CD4-positive, alpha-beta T cell treated with Interleukin-17A for 1 hour (primary cell): ENCODE measurements at regions not wholly inside any gene's neighbourhood (a gene's known extent, or its start where the extent isn't known, plus 50 kb on each side); places are given as distances from the start of the nearest gene placed in this dataset.
A peak's percentile ranks its signal among the peaks of the same experiment; 100 is the strongest.

ENCODE experiments used
- DNase-seq: peaks from one replicate; pipeline ENCODE4 v3.0.0-alpha.2; 2020

DNA sequence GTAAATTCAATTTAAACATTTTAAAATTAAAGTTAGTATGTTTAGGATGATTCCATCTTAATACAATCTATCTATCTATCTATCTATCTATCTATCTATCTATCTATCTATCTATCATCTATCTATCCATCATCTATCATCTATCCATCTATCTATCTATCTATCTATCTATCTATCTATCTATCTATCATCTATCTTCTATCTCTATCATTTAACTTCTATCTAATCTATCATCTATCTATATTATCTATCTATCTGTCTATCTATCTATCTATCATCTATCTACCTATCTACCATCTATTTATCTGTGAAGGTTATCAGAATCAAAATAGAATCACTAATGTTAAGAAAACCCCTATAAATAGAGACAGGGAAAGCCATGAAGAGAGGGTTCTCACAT, 78.3 kb downstream of the RAMP3 start:
- no peak for DNase-seq

DNA sequence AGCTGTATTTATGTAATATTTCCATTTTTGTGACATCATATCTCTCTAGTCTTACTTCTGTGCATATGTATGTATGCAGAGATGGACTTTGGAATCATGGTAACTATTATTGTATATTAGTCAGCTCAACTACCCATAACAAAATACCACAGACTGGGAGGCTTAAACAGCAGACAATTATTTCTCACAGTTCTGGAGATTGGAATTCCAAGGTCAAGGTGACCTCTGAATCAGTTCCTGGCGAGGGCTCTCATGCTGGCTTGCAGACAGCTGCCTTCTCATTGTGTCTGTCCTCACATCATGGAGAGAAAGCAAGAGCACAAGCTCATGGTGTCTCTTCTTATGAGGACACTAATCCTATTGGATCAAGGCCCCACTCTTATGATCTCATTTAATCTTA, 79.1 kb downstream of the RAMP3 start:
- DNase-seq: no peak

DNA sequence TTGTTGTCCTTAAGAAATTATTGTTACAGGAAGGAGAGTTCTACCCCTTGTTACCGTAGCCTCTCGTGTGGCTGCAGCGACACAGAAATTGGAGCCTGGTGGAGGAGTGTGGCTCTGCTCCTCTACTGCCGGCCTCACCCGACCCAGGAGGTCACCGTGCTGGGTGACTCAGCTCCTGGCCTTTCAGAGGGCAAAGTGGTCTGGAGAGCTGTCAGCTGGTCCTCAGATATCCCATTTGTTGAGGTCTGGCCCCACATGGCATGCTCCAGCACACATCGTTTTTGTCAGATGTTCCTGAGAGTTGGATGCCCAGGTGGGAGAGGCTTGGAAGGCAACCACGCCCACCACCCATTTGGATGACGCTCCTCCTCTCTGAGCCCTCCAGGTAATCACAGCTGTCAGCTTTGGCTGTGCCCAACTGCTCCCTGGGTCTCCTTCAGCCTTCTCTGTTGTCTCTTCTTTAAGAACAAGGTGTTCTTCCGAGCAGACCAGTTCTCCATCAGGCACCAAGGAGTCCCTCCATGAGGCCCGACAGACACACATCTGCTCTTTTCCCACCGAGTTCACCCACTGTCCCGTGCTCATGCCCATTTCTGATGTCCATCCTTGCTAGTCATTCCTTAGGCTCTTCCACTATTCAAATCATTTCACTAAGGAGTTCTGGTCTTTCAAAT, 80.3 kb downstream of the RAMP3 start:
- no peak for DNase-seq

DNA sequence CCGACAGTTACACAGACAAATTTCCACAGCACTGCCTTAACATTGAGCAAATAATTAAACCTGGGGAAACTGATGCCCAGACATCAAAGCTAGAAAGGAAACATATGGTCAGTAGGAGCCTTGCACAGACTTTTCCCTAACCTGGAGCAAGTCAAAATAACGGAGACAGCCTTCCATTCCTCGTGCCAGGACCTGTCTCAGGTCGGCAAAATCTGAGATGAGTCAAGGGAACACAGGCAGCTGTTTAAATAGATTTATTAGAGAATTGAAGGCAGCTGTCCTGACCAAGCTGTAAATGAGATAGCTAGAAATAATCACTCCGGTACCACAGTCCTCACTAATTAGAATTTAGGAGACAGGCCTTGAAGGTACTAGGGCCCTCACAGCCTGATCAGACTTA, 81.2 kb downstream of the RAMP3 start:
- no peak for DNase-seq

DNA sequence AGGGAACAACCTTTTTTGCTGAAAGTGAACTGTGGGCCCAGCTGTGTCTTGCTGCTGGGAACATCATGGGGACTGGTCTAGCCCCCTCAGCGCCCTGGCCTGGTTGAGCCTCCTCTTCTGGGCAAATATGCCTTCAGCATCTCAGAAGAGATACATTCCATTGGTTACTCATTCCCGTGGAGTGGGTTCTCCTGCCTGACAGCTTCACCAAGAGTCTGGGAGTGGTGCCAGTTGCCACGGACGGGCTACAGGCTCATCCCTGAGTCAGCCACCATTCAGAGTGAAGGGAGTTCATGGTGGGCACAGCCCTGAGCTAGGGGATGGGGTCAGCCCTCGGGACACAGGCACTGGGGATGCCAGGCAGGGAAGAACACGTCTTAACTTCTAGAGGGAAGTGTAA, 81.9 kb downstream of the RAMP3 start:
- no peak for DNase-seq

DNA sequence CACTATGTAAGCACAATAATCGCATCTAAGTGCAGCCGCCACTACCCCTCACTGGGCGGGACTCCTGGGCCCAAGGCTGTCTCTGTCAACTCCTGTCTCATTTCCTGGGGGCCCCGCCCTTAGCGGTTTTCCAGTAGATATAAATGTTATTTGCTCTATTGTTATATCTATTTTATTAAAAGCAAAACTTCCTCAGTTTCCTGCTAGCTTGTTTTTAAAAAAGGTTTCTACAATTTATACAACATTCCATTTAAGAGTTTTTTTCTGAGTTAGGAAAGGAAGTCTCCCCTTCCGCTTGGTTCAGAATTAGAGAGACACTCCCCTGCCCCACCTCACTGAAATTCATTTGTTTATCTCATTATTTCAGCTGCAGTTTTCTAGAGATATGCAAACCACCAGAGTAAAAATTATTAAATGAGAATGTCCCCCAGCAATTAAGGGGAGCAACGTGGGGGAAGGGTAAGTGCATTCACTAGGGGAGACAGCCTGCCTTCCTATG, 82.7 kb downstream of the RAMP3 start:
- DNase-seq: no peak

DNA sequence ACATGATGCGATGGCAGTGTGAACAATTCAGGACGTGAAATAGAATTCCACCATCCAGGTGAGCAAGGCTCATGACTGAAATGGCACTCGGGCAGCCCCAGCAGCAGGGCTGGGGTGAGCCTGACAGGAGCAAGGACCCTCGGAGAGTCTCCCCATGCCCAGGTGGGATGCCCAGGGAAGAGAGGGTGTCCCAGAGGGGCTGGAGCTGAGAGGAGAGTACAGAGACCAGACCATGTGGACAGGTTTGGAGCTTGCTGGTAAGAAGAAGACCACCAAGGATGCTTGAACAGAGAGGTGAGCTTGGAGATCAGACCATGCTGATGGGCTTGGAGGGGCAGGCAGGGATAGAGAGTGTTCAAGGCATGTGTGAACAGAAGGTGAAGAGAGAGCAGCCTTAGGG, 83.3 kb downstream of the RAMP3 start:
- DNase-seq: no peak

DNA sequence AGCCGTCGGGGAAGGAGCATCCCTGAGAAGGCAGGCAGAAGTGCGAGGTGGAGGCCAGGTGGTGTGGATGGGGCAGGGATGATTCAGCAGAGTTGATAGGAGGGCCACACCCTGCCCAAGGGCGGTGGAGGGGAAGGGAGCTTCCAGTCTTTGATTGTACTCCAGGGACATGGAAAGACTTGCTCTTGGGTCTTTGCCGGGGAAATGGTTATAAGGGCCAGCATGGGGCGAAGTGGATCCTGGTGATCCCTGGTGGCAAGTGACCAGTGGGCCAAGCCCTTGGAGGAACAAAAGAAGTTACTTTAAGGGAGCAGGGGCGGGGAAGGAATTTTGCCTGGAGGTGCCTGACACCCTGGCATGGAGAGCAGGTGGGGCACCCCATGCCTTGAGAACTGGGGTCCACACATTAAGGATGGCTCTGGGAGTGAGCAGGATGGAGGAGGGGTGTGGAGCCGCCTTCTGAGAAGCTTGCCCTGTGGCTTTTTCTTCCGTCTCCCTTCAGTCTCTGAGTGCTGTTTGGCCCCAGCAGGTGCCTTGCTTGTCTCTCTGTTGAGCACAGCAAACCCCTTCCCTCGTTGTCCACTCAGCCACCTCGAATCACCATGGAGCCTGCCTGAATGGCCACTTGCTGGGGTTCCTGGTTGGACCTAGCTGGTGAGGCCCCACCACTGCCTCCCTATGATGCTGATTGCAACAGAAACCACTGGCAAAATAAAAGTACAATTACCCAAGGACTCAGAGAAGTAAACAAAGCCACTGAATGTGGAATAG, 83.9 kb downstream of the RAMP3 start:
- no peak for DNase-seq

DNA sequence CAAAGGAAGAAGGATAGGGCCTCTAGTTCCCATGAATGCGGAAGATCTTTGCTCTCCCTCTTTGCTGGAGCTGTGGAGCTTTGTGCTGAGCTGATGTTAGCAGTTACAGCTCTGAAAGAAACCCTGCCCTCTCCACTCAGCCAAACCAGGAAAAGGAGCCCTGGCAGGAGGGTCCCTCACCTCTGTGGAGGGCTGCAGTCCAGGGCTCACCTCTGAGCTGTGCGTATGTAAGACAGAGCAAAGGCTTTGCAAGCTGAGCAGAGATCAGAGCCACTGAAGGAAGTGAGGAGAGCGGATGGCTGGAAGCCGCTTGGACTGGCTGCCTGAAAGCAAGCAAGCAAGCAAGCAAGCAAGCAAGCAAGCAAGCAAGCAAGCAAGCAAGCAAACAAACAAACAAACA, 84.7 kb downstream of the RAMP3 start:
- no peak for DNase-seq

DNA sequence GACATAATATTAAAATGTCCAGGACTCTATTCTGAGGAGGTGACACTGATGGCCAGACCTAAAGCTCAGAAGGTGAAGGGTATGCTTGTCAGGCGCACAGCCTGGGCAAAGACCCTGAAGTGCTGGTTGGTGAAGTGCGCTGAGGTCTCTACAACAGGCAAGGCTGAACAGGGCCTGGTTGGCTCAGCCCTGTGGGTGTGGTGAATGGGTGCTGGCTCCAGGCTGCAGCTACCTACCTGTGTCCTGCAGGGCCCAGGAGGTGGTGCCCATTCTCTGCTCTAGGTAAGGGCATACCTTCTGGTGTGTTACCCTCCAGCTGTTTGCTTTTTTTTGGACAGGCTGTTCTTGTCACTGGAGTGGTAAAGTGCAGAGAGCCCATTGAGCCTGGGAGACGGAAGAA, 85.1 kb downstream of the RAMP3 start:
- DNase-seq: no peak

DNA sequence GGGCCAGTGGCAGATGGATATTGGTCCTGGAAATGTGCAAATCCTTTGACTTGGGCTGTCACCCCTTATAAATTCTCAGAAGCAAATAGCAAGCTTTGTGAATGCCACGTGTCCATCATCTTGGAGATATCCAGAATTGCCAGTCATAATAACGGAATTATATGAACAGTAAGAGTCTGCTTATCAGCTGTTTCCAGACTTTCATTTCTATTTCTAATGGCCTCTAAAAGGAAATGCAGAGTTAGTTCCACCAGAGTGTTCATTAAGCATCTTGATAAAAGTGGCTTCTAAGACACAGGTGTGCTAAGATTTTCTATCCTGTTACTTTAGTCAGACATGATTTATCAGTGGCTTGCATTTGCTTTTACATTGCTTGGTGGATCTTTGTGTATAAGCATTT, 87.4 kb downstream of the RAMP3 start:
- DNase-seq: no peak

DNA sequence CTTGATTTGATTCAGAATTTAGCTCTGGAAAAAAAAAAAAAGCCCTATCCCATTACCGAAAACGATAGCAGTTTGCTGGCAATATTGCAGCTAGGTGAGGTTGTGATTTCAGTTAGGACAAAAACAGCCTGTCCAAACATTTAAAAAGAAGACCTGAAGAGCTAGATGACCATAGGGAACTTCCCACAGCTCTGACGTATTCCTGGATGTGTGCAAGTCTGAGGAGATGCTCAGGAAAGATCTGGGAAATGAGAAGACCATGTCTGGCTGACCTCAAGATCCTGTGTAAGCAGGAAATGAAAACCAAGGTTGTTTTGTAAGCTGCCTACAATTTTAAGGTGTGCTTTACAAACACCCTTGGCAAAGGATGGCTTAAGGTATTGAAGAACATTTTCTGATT, 88.7 kb downstream of the RAMP3 start:
- DNase-seq: no peak

DNA sequence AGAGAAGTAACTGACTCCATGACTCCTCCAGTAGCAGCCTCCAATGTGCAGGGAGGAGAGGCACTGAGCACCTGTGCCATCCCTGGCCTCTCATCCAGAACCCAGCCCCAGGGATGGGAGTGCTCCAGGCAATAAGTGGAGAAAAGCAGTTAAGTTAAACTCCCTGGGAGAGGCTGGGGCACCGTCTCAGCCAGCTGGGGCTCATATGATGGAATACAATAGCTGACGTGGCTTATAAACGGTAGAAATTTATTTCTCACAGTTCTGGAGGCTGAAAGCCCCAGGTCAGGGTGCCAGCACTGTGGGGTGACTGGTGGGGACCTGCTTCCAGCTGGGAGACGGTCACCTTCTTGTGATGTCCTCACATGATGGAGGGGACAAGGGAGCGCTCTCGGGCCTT, 94.7 kb downstream of the RAMP3 start:
- no peak for DNase-seq

DNA sequence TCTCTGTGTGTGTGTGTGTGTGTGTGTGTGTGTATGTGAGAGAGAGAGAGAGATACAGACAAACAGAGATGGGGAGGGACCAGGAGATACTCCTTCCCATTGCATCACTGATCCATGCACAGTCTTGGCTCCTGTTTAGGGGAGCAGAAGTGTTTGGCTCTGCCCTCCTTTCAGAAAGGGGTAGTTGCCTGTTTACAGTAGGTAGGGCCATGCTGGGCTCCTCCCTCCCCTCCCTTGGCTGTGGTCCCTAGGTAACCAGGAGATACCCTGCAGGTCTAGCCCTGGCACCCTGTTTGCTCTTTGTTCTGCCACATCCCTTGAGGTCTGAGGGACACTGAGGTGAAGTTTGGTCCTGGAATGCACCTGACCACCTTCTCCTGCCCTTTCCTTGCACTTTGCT, 95.3 kb downstream of the RAMP3 start:
- no peak for DNase-seq

DNA sequence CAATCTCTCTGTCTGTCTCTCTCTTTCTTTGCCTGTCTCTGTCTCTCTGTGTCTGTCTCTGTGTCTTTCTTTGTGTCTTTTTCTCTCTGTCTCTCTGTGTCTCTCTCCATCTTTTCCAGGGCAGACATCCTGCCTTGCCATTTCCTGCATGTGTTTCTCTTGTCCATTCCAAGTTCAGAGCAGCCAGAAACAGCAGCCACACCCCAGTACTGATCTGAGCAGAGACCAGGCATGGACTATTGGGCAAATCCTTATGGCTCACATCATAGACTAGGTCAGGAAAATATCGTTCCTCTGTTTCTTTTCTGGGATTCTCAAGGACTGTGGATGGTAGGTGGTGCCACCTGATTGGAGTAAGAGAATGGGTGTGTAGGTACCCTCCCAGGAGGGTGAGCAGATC, 95.8 kb downstream of the RAMP3 start:
- DNase-seq: no peak

DNA sequence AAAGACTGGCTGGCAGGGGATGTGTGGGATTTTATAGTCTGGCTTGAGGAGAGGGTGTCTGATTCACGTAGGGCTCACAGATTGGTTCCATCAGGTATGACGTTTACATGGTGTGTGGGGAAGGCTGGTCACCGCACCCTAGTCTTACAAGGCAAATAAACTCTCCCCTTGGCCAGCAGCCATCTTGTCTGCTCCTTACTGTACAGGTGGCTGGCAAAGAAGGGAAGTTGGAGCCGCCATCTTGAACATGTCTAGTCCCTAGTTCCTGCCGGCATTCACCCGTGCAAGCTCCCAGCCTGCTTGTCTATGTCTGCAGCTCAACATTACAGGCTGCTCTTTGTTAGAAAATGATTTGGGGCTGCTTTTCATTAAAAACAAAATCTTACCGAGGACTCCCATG, 97.6 kb downstream of the RAMP3 start:
- no peak for DNase-seq

DNA sequence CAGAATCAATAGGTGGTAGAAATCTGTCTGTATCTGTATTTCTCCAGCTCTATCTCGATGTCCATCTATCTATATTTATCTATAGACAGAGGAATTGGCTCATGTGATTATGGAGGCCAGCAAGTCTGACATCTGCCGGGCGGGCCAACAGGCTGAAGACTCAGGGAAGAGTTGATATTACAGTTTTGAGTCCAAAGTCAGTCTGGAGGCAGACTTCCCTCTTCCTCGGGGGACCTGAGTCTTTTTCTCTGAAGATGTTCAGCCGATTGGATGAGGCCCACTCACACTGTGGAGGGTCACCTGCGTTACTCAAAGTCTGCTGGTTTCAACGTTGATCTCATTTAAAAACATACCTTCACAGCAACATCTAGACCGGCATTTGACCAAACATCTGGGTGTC, 98.7 kb downstream of the RAMP3 start:
- DNase-seq: no peak

DNA sequence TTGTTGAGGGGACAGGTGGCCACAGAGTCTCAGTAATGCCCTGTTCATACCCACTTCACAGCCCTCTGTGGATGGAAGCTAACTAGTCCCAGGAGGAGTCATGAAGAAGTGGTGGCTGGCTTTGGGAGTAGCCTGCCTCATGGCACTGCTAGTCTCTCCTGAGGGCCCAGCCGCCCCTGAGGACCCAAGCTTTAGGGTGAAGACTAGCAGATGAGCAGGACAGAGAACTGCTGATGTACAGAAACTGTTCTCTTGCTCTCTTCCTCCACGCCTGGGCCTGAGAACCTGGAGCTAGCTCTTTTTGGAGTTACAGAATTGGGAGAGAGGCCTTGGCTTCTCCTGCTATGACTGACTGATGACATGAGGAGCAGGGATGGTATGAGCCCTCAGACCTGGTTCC, 99.2 kb downstream of the RAMP3 start:
- no peak for DNase-seq

DNA sequence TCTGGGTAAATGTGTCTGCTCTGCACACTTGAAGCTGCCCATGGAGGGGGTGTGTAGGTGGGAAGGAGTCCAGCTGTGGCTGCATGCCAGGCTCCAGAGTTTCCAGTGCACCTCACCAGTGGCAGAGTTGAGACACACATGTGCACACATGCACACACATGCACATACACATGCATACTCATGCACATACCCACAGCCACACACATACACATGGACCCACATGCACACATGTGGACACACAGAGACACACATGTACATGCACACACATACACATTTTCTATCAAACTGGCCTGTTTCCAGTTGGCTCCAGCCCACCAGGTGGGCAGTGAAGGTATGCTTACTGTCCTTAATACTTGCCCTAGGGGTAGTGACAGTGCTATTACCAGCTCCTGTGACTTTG, 99.7 kb downstream of the RAMP3 start:
- no peak for DNase-seq

DNA sequence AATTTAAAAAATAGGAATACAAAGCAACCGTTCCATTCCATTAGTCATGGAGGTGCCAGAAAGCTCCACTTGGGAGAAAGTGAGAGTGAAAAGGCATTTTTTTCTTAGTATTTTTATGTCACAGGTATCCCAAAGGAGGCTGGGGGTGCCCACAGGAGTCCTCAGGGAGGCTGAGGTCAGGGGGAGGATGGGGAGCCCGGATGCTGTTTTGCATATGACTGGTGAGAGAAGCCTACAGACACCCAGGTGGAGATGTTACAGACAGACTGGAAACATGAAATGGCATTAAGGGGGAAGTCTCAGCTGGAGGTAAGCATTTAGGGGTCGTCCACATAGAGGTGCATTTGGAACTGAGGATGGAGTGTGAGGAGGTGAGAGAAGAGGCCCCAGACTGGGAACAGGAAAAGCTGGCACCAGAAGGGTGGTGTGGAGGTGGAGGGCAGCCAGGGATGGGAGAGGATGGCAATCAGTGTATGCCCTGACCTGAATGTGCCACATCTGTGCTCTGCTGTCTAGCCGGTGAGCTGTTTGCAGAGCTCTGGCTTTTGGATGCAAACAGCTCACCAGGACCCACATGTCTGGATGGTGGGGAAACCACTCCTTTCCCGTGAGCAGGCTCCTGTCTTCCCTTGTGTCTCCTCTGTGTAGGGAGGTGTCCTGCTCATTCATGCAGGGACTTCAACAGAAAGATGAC, 101.1 kb downstream of the RAMP3 start:
- DNase-seq: no peak

DNA sequence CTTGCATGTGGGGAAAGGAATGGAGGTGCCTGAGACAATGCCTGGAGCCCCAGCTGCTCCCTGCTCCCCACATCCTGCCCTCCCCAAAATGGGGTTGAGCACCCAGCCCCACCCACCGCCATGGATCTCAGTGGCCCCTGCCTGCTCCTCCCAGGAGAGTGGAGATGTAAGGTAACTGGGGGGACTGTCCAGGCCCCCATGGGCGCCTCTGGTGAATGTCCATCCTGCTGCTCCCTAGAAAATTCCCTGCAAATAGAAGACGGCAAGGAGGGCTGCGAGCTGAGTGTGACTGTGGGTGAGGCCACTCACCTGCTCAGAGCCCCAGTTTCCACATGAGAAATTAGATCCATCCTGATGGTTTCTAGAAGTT, 101.6 kb downstream of the RAMP3 start:
- DNase-seq: no peak

DNA sequence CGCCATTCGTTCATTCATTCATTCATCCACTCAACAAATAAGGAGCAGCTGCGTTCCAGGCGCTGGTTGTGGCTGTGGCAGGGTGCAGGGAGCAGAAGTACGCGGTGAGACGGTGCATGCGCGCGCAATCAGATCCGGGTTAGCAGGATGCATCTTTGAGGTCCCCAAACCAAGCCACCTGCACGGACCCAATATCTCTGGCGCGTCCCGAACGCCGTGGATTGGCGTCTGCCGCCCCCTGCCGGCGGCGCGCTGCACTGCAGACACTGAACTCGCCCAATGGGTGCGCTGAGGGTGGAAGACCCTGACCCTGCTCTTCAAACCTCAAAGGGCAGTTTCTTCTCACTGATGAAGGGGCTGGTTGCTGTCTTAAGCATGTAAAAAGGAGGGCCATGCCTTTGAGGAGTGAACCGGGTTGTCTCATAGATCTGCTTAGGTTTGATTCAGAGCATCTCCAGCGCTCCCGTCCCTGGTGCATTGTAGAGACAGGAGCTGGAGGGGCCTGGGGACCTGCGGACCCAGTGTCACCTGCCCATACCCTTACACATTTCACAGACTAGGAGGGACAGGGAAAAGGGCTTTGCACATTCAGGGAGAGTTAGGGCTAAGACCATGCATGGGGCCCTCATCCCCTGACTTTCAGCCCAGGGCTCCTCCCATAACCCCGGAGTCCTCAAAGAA, 102.5 kb downstream of the RAMP3 start:
- DNase-seq: peak; percentile 61

DNA sequence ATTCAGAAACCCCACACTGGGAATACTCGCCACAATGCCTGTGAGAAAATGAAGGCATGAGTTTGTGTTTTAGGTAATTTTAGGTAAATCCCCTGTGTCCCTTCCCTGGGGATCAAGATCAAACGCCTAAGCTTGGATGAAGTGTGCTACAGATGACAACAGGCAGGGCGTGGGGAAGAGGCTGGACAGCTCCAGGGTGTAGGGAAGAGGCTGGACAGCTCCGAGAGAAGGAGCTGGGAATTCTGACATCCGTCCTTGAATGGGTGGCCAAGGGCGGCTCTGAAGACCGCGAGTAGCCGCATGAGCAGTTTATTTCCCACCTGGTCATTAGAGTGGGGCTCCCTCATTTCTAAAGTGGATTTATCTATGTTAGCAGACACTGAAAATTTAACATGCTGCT, 109.7 kb downstream of the RAMP3 start:
- no peak for DNase-seq

DNA sequence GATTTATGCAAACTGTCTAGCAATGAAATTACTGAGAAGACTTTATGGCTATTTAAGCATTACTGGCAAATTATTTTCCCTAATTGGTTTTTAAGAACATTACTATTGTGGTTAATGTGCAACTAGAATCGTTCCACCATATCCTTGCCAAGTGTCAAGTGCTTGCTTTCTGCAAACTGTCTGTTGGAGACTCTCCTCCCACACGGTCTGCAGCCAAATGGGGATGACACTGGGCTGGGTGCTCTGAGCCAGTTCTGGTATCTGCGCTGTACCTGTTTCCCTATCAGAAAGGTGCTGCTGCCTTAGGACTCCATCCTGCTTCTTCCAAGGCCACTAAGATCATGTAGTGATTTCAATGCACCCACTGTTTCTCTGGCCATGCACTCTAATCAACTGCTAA, 110.4 kb downstream of the RAMP3 start:
- no peak for DNase-seq
